ENCODE measurements at regions not wholly inside any gene's neighbourhood (a gene's known extent, or its start where the extent isn't known, plus 50 kb on each side); places are given as distances from the start of the nearest gene placed in this dataset.

- Histone ChIP-seq H3K27me3 (no peaks in the 10 kb centered on the region), H3K79me2 (no peaks in the 10 kb centered on the region), H3K36me3 (replicated peaks; ENCODE audit: insufficient read depth, low read depth) (no peaks in the 10 kb centered on the region), H2AFZ (no peak overlapping the region), H3K4me1 (ENCODE audit: insufficient read depth) (no peaks in the 10 kb centered on the region), H3K27ac (no peak overlapping the region), H3K4me3 (no peak overlapping the region), H3K4me2 (no peak overlapping the region), H3K9me3 (ENCODE audit: low read depth) (no peaks in the 10 kb centered on the region), H3K9me2 (replicated peaks; ENCODE audit: insufficient read depth) (no peaks in the 10 kb centered on the region), H4K20me1 (ENCODE audit: insufficient read depth, poor library complexity, severe bottlenecking) (no peaks in the 10 kb centered on the region)
- no peak for DNase-seq (ENCODE audit: low spot score)
- no peak for TF ChIP-seq EZH2phosphoT487 (IDR thresholded peaks at IDR 0.05; ENCODE audit: low read depth, severe bottlenecking, unreplicated experiment)
- TF ChIP-seq CTCF (IDR thresholded peaks at IDR 0.05; ENCODE audit: poor library complexity) = no peak
- no peak for TF ChIP-seq EZH2 (IDR thresholded peaks at IDR 0.05; ENCODE audit: borderline replicate concordance)
- 49% methylated on average over 2 of the region's 2 CpGs for WGBS (ENCODE audit: low lambda C conversion rate, missing lambda C conversion rate)
Measured at GRCh38 chr3:163852233-163852632, 1226.1 kb downstream of the SI start.

GRCh38 chr3:163838769-163839168 is 1239.5 kb downstream of the SI start:
- no peak overlapping the region for H2AFZ ChIP-seq
- H3K4me1 ChIP-seq (ENCODE audit: insufficient read depth) = no peaks in the 10 kb centered on the region
- no peak overlapping the region for H3K4me2 ChIP-seq
- 70% methylated on average over 4 of the region's 4 CpGs for WGBS (ENCODE audit: low lambda C conversion rate, missing lambda C conversion rate)
- H3K9me3 ChIP-seq (ENCODE audit: low read depth) = no peaks in the 10 kb centered on the region
- no peaks in the 10 kb centered on the region for H3K27me3 ChIP-seq
- no peaks in the 10 kb centered on the region for H3K36me3 ChIP-seq (replicated peaks; ENCODE audit: insufficient read depth, low read depth)
- no peaks in the 10 kb centered on the region for H4K20me1 ChIP-seq (ENCODE audit: insufficient read depth, poor library complexity, severe bottlenecking)
- H3K27ac ChIP-seq = no peak overlapping the region
- H3K79me2 ChIP-seq = no peaks in the 10 kb centered on the region
- no peak for TF ChIP-seq CTCF (IDR thresholded peaks at IDR 0.05; ENCODE audit: poor library complexity)
- TF ChIP-seq EZH2 (IDR thresholded peaks at IDR 0.05; ENCODE audit: borderline replicate concordance) = no peak
- TF ChIP-seq EZH2phosphoT487 (IDR thresholded peaks at IDR 0.05; ENCODE audit: low read depth, severe bottlenecking, unreplicated experiment) = no peak
- no peaks in the 10 kb centered on the region for H3K9me2 ChIP-seq (replicated peaks; ENCODE audit: insufficient read depth)
- H3K4me3 ChIP-seq = no peak overlapping the region
- DNase-seq (ENCODE audit: low spot score) = no peak

- H3K27ac ChIP-seq = no peak overlapping the region
- H3K4me3 ChIP-seq = no peak overlapping the region
- TF ChIP-seq CTCF (IDR thresholded peaks at IDR 0.05; ENCODE audit: poor library complexity) (no peak), EZH2phosphoT487 (IDR thresholded peaks at IDR 0.05; ENCODE audit: low read depth, severe bottlenecking, unreplicated experiment) (no peak), EZH2 (IDR thresholded peaks at IDR 0.05; ENCODE audit: borderline replicate concordance) (no peak)
- no peak overlapping the region for H2AFZ ChIP-seq
- H3K27me3 ChIP-seq = no peaks in the 10 kb centered on the region
- no peaks in the 10 kb centered on the region for H3K36me3 ChIP-seq (replicated peaks; ENCODE audit: insufficient read depth, low read depth)
- H3K4me2 ChIP-seq = no peak overlapping the region
- H3K9me2 ChIP-seq (replicated peaks; ENCODE audit: insufficient read depth) = no peaks in the 10 kb centered on the region
- H3K79me2 ChIP-seq = no peaks in the 10 kb centered on the region
- H4K20me1 ChIP-seq (ENCODE audit: insufficient read depth, poor library complexity, severe bottlenecking) = no peaks in the 10 kb centered on the region
- DNase-seq (ENCODE audit: low spot score) = no peak
- 90% methylated on average over 2 of the region's 2 CpGs for WGBS (ENCODE audit: low lambda C conversion rate, missing lambda C conversion rate)
- no peaks in the 10 kb centered on the region for H3K4me1 ChIP-seq (ENCODE audit: insufficient read depth)
- no peaks in the 10 kb centered on the region for H3K9me3 ChIP-seq (ENCODE audit: low read depth)
Measured at GRCh38 chr3:163832547-163832946, 1245.7 kb downstream of the SI start.

- no peaks in the 10 kb centered on the region for H3K9me2 ChIP-seq (replicated peaks; ENCODE audit: insufficient read depth)
- 94% methylated on average over 1 of the region's 1 CpG for WGBS (ENCODE audit: low lambda C conversion rate, missing lambda C conversion rate)
- H3K9me3 ChIP-seq (ENCODE audit: low read depth) = no peaks in the 10 kb centered on the region
- H3K4me3 ChIP-seq = no peak overlapping the region
- no peaks in the 10 kb centered on the region for H3K4me1 ChIP-seq (ENCODE audit: insufficient read depth)
- no peaks in the 10 kb centered on the region for H3K27me3 ChIP-seq
- no peak overlapping the region for H3K27ac ChIP-seq
- no peaks in the 10 kb centered on the region for H3K36me3 ChIP-seq (replicated peaks; ENCODE audit: insufficient read depth, low read depth)
- H3K79me2 ChIP-seq = no peaks in the 10 kb centered on the region
- no peak overlapping the region for H3K4me2 ChIP-seq
- no peaks in the 10 kb centered on the region for H4K20me1 ChIP-seq (ENCODE audit: insufficient read depth, poor library complexity, severe bottlenecking)
- no peak for DNase-seq (ENCODE audit: low spot score)
- H2AFZ ChIP-seq = no peak overlapping the region
- TF ChIP-seq EZH2 (IDR thresholded peaks at IDR 0.05; ENCODE audit: borderline replicate concordance) = no peak
- TF ChIP-seq EZH2phosphoT487 (IDR thresholded peaks at IDR 0.05; ENCODE audit: low read depth, severe bottlenecking, unreplicated experiment) = no peak
- TF ChIP-seq CTCF (IDR thresholded peaks at IDR 0.05; ENCODE audit: poor library complexity) = no peak
Measured at GRCh38 chr3:163821841-163822240, 1256.5 kb downstream of the SI start.

Measured in hepatocyte (in vitro differentiated cells).